ENCODE measurements at regions not wholly inside any gene's neighbourhood (a gene's known extent, or its start where the extent isn't known, plus 50 kb on each side); places are given as distances from the start of the nearest gene placed in this dataset.

DNA sequence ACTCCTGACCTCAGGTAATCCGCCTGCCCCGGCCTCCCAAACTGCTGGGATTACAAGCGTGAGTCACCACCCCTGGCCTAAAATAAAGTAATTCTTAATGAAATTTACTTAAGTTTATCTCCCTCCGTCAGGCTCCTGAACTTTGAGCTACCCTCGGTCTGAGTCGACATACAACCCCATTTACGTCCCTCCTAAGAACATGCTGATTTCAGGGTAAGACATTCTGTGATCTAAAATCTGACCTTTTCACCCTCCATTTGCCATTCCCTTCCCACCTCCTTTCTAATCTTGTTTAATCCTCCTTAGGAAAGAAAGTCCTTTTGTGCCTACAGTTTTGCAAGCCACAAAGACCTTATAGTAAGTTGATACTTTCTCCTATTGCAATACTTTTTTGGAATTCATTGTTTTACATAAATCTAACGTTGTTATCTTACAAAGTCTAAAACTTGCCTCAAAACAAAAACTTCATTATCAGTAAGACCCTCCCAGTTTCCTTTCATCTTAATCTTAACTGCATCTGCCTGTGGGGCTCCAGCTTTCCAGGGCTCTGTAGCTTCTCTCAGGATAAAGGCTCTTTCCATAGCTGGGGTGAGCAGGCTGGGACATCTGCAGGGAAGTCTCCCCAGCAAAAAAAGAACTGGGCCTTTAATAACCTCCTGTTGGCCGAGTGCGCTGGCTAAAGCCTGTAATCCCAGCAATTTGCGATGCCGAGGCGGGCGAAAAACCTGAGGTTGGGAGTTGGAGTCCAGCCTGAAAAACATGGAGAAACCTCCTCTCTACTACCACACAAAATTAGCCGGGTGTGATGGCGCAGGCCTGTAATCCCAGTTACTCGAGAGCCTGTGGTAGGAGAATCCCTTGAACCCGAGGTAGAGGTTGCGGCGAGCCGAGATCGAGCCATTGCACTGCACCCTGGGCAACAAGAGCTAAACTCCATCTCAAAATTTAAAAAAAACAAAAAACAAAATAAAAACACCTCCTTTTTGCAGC is 143.1 kb downstream of the ZNF737 start (continued):
- TF ChIP-seq RCOR1 (IDR thresholded peaks at IDR 0.05; ENCODE audit: insufficient replicate concordance, low read length): no peak

DNA sequence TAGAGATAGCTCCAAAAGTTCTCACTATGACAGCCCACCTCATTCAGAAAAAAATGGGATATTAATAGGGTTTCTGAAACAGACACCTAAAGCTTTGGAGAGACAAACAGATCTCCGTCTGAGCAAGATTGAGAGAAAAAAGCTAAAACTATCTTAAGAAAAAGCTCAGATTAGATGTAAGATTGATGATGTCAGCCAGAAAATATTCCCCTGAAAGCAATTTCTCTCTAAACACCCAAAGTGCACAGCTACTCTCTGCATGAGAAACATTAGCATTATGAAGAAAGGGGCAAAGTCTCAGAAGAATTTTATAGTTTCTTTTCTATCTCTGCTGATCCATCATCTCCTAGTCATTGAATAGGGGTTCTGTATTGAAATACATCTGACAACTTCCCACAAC is 148.9 kb downstream of the ZNF737 start:
- Histone ChIP-seq H3K4ac (ENCODE audit: low read depth, low read length) (no peak overlapping the region), H3K4me1 (ENCODE audit: control insufficient read depth, insufficient read depth, low read length) (no peaks in the 10 kb centered on the region), H2AK5ac (ENCODE audit: low read depth, low read length) (no peak overlapping the region), H2BK120ac (ENCODE audit: low read depth, low read length) (no peak overlapping the region), H4K20me1 (ENCODE audit: insufficient read depth, low read length) (no peaks in the 10 kb centered on the region), H3K23ac (ENCODE audit: low read depth, low read length) (no peak overlapping the region), H2AK9ac (replicated peaks; ENCODE audit: low read depth, low read length, poor library complexity) (no peak overlapping the region), H3K4me2 (ENCODE audit: low read depth, low read length) (no peak overlapping the region), H2BK20ac (ENCODE audit: low read depth, low read length) (no peak overlapping the region), H2BK5ac (ENCODE audit: low read depth, low read length, poor library complexity, severe bottlenecking) (no peak overlapping the region), H3K56ac (ENCODE audit: extremely low read depth, insufficient read depth, low read length) (no peak overlapping the region), H3K9me1 (ENCODE audit: insufficient read depth, low read length) (no peaks in the 10 kb centered on the region), H3K36me3 (ENCODE audit: control insufficient read depth, insufficient read depth, low read length) (no peaks in the 10 kb centered on the region), H3K18ac (ENCODE audit: low read depth, low read length) (no peak overlapping the region), H2AFZ (replicated peaks; ENCODE audit: low read length, poor library complexity) (no peak overlapping the region), H3K9ac (ENCODE audit: low read depth, low read length) (no peak overlapping the region), H4K8ac (ENCODE audit: low read depth in 2 of 2, low read length in 2 of 2) (no peak overlapping the region), H3K27me3 (ENCODE audit: control insufficient read depth, insufficient read depth, low read length) (no peaks in the 10 kb centered on the region), H3K14ac (replicated peaks; ENCODE audit: low read depth, low read length) (no peak overlapping the region), H4K91ac (ENCODE audit: insufficient read depth, low read depth, low read length) (no peak overlapping the region), H3K79me1 (ENCODE audit: low read depth in 1 of 2, low read length in 2 of 2) (no peaks in the 10 kb centered on the region), H4K5ac (ENCODE audit: low read depth, low read length) (no peak overlapping the region), H2BK15ac (ENCODE audit: low read depth, low read length) (no peak overlapping the region), H3K9me3 (ENCODE audit: control insufficient read depth, insufficient read depth, low read length) (peaks cover 6% of the 10 kb centered on the region), H3K4me3 (ENCODE audit: insufficient read depth, low read depth, low read length) (no peak overlapping the region), H3K27ac (ENCODE audit: insufficient read depth, low read length) (no peak overlapping the region)
- POLR2A ChIA-PET (ENCODE audit: unreplicated experiment): no interaction called here
- whole genome bisulfite sequencing, 2 experiments (ENCODE audit: extremely low coverage in 2 of 2, insufficient read length in 1 of 2): no CpG with 5 or more reads among the region's 1 CpG
- CTCF ChIA-PET: no interaction called here
- in situ Hi-C loops (cut with MboI; ENCODE audit: low sequenced_read_pairs) (no loop called here), dilution Hi-C loops (cut with HindIII; ENCODE audit: low sequenced_read_pairs, unreplicated experiment) (no loop called here), intact Hi-C loops (cut with micrococcal nuclease) (no loop called here)
- no TSS peak for BruUV-seq (replicated peaks)
- DNase-seq (no peak), ATAC-seq (ENCODE audit: low read depth) (no peak)
- TF ChIP-seq POLR2A (IDR thresholded peaks at IDR 0.05; ENCODE audit: low read depth, low read length) (no peak), FOS (IDR thresholded peaks at IDR 0.05; ENCODE audit: low read depth, low read length) (no peak), RAD21 (IDR thresholded peaks at IDR 0.05; ENCODE audit: low read length) (no peak), CHD1 (IDR thresholded peaks at IDR 0.05; ENCODE audit: low read depth, low read length) (no peak), BHLHE40 (IDR thresholded peaks at IDR 0.05; ENCODE audit: low read depth, low read length) (no peak), RFX5 (IDR thresholded peaks at IDR 0.05; ENCODE audit: low read depth, low read length) (no peak), MAFK (IDR thresholded peaks at IDR 0.05; ENCODE audit: low read depth, low read length) (no peak), NFE2L2 (IDR thresholded peaks at IDR 0.05; ENCODE audit: low read depth, low read length) (no peak), MAZ (IDR thresholded peaks at IDR 0.05; ENCODE audit: borderline replicate concordance, low read depth, low read length) (no peak), RCOR1 (IDR thresholded peaks at IDR 0.05; ENCODE audit: insufficient replicate concordance, low read length) (no peak), MXI1 (IDR thresholded peaks at IDR 0.05; ENCODE audit: borderline replicate concordance, low read depth, low read length) (no peak), CEBPB (IDR thresholded peaks at IDR 0.05; ENCODE audit: low read depth, low read length) (no peak), SMC3 (IDR thresholded peaks at IDR 0.05; ENCODE audit: low read depth, low read length) (no peak)
- TF ChIP-seq, protein P1, sequence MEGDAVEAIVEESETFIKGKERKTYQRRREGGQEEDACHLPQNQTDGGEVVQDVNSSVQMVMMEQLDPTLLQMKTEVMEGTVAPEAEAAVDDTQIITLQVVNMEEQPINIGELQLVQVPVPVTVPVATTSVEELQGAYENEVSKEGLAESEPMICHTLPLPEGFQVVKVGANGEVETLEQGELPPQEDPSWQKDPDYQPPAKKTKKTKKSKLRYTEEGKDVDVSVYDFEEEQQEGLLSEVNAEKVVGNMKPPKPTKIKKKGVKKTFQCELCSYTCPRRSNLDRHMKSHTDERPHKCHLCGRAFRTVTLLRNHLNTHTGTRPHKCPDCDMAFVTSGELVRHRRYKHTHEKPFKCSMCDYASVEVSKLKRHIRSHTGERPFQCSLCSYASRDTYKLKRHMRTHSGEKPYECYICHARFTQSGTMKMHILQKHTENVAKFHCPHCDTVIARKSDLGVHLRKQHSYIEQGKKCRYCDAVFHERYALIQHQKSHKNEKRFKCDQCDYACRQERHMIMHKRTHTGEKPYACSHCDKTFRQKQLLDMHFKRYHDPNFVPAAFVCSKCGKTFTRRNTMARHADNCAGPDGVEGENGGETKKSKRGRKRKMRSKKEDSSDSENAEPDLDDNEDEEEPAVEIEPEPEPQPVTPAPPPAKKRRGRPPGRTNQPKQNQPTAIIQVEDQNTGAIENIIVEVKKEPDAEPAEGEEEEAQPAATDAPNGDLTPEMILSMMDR (conservative IDR thresholded peaks at IDR 0.05; ENCODE audit: low read depth, low read length): no peak
- TF ChIP-seq, protein P2, sequence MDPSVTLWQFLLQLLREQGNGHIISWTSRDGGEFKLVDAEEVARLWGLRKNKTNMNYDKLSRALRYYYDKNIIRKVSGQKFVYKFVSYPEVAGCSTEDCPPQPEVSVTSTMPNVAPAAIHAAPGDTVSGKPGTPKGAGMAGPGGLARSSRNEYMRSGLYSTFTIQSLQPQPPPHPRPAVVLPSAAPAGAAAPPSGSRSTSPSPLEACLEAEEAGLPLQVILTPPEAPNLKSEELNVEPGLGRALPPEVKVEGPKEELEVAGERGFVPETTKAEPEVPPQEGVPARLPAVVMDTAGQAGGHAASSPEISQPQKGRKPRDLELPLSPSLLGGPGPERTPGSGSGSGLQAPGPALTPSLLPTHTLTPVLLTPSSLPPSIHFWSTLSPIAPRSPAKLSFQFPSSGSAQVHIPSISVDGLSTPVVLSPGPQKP (IDR thresholded peaks at IDR 0.05; ENCODE audit: borderline replicate concordance, low read depth, low read length): no peak
